ENCODE measurements at regions not wholly inside any gene's neighbourhood (a gene's known extent, or its start where the extent isn't known, plus 50 kb on each side); places are given as distances from the start of the nearest gene placed in this dataset.

- DNase-seq (ENCODE audit: low read depth) = no peak
These were observed 245.3 kb downstream of the HACE1 start for GRCh38 chr6:104614394-104614793.

- peak; percentile 74 for DNase-seq (ENCODE audit: low read depth)
These were observed 246.2 kb downstream of the HACE1 start for GRCh38 chr6:104613416-104614001.

- DNase-seq (ENCODE audit: low read depth) = no peak
These were observed 247.2 kb downstream of the HACE1 start for GRCh38 chr6:104612541-104612940.

DNA sequence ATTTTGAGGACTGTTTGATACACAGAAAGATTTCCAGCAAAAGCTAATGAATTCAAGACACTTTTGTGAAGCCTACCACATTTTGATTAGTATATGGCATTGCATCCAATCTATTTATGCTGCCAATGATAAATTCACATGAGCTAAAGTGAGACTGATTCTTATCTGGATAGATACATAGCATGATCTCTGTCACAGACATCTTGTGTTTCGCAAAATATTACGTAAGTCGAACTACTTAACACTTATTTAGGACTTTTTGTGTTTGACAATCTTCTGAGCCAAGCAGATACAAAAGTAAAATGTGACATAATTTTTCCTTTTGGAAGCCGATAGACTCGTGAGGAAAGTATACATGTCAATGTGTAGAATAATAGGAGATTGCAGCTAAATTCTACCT lies 251.6 kb downstream of the HACE1 start:
- DNase-seq (ENCODE audit: low read depth) = no peak

DNA sequence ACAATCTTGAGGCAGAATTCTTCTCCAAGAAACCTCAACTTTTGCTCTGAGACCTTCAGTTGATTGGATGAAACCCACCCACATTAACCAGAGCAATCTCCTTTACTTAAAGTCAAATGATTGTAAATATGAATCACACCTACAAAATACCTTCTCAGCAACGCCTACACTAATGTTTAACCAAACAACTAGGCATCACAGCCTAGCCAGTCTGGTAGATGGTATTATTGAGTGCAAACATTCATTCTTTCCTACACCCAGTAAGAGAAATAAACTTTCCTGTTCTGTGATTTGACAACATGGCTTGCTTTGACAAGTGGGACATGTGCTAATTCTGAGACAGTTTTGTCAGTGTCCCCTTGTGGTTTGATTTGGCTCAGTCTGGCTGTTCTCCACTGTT lies 252.2 kb downstream of the HACE1 start:
- no peak for DNase-seq (ENCODE audit: low read depth)

DNA sequence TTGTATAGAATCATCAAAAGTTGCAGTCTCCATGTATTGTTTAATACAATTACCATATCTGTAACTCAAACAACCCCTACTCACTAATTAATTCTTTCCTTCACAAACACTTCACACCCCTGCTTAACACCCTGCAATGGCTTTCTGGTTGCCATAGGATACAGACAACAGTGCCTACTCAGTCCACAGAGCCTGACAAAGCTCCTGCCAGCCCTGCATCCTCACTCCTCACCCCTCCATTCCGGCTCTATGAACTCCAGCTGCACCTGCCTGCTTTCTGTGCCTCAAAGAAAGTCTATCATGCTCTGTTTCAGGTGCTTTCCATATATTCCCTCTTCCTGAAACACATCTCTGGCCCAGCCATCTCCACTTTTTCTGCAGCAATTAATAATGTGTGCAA lies 253.4 kb downstream of the HACE1 start:
- DNase-seq (ENCODE audit: low read depth) = no peak

GRCh38 chr6:104604685-104605084 lies 255.0 kb downstream of the HACE1 start:
- no peak for DNase-seq (ENCODE audit: low read depth)

GRCh38 chr6:104603108-104603745 lies 256.5 kb downstream of the HACE1 start:
- no peak for DNase-seq (ENCODE audit: low read depth)

DNA sequence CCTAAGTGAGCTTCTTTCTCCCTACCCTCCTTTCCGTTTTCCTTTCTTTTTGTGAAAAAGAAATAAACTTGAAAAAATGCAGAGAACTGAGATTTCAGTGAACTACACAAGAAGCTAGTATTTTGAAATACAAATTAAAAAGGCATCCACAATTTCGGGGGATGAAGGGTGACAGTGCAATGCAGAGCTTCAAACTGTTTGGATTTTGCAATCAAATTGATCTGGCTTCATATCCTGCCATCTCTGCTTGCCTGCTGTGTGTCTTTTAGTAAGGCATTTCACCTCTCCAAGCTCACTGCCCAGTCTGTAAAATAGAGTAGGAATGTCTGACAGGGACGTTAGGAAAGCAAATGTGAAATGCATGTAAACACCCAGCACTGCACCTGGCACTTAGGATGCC lies 258.0 kb downstream of the HACE1 start:
- no peak for DNase-seq (ENCODE audit: low read depth)

GRCh38 chr6:104601131-104601651 lies 258.5 kb downstream of the HACE1 start:
- peak; percentile 46 for DNase-seq (ENCODE audit: low read depth)

DNA sequence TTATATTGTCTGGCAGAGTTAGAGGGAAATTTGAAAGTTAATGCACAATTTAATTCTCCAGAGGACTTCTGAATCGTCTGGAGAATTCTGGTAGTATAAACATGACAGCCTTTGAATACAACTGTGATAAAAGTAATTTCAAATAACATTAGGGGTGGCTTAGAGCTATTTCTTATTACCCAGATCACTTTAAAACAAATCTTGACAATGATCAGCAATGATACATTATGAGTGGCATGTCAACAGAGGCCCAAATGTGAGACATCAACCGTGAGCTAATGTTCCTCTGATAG lies 259.1 kb downstream of the HACE1 start:
- no peak for DNase-seq (ENCODE audit: low read depth)

DNA sequence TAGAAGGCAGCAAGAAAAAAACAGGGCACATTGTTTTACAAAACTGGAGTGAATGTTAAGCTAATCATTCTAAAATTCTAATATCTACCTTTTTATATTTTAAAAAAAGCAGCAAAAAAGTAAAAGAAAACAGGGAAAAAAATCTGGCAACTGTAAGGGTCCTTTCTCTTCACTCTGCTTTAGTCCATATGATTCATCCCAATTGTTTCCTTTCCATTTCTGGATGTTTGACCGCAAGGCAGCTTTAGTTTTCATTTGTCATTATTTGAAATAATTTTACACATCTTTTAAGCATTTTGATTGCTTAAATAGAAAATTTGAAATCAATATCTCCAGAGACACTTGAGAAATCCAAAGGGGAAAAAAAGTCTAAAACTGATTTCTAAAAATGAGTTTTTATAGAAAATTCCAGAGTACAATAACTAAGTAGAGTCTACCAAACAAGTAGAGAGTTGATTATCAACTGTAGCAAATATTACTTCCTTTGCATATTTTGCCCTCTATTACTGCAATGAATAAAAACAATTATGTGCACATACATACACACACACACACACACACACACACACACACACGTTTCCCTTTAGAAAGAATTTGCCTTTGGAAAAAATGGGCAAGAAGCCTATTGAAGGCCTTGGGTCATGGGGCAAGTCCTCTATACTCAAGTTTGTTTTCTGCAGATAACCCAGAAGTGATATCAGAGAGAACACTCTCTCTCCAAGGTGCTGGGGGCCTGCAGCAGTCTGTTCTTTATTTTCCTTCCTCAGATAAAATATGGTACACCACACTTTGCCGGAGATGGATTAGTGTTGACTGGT lies 259.7 kb downstream of the HACE1 start:
- peak; percentile 10 for DNase-seq (ENCODE audit: low read depth)

GRCh38 chr6:104597541-104598050 lies 262.1 kb downstream of the HACE1 start:
- DNase-seq (ENCODE audit: low read depth) = peak; percentile 47

GRCh38 chr6:104596091-104596490 lies 263.6 kb downstream of the HACE1 start:
- no peak for DNase-seq (ENCODE audit: low read depth)

DNA sequence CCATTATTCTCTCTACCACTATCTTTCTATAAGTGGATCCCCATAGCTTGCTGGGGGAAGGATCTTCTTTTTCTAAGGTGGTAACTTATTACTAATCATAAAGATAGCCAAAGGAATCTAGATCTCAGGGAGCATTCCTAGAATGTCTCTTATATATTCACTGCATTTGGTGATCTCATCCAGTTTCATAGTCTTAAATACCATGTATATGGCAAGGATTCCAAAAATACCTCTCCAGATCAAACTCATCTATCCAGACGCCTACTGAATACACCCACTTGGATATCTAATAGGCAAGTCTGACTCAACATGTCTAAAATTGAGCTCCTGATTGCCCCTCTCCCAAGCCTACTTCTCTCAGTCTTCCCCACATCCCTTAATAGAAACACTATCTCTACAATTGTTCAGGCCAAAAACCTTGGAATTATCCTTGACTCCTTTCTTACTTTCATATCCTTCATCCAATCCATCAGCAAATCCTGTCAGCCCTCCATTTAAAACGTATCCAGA lies 264.4 kb downstream of the HACE1 start:
- DNase-seq (ENCODE audit: low read depth) = no peak

DNA sequence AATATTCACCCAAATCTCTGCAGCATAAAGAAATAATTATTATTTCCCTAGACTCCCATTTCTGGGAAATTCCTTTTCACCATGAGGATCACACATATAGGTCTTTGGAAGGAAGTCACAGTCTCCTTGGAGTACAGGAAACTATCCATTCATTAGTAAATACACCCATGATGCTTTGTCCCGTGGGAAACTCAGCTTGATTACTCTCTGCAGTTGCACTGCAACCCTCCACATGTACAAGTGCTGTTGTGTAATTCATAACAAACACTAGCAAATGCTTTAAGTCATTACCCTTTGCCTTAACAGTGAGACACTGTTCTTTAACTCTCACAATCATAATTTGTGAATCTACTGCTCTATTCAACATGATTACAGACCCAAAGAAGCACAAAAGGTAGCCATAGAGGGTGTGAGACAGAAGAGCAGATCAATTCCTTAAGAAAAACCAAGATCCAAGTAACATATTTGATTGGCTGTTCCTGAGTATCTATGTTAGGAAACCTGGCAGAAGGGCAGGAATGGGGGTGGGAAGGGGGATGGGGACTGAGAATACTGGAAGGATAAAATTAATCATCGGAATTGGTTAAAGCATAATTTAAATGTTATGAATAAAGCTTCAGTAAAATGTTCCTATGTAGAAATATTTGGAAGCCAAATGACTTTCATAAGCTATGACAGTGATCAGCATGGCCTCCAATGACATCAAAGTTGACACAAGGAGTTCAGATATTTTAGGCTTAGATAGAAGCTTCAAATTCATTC lies 268.0 kb downstream of the HACE1 start:
- peak; percentile 81 for DNase-seq (ENCODE audit: low read depth)

DNA sequence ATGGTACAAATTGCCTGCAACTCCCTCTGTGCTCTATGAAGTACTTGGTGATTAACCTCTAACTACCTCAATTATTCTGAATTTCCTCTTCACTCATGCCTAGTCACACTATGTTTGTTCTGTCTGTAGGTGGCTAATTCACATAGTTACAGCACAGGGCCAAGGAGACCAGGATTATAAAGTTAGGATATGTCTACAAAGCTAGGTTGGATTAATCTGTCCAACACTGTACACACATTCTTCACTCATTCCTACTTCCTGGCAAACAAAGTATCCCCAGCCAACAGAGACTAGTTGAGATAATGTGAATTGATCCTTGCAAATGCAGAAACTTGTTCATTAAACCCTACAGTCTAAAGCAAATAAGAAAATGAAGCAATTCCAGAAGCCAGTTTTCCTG lies 269.8 kb downstream of the HACE1 start:
- no peak for DNase-seq (ENCODE audit: low read depth)

- no peak for DNase-seq (ENCODE audit: low read depth)
These were observed 274.1 kb downstream of the HACE1 start for GRCh38 chr6:104585646-104586045.

DNA sequence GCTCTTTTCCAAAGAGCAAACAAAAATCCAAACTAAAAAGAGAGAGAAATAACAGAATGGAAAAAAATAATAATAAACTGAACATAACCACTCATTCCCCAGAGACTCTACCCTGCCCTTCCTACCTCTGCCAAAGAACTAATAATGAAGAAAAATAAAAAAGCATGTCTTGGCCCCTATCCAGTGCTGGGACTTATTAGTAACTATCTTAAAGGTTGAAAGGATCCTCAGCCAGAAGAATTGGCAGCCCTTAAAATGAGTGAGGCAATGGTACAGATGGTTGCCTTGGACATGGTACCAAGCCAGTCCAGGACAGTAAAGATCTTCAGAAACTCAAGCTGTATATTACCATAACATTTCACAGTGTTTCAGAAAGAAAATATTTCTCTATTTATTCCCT lies 279.3 kb downstream of the HACE1 start:
- no peak for DNase-seq (ENCODE audit: low read depth)

DNA sequence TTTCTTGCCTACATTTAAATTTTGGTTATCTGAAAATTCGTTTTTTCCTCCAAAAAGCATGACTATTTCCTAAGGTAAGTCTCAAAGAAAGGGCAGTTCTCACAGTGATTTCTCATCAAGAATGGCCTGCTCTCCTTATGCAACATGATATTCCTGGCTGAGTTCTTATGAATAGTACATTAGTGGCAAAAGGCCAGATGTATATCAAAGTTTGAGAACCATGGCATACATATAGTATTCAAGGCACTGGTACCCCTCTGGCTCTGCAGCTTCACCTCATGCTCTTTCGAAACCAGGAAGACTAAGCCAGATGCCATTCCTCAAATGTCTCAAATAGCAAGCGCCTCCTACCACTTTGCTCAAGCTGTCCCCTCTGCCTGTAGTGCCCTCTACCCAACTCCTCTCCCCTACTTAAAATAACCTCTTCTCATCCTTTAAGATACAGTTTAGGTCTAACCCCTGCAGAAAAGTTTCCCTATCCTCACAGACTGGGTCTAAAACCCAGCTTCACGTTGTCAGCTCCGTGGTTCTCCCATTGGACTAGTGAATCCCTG lies 280.3 kb downstream of the HACE1 start:
- DNase-seq (ENCODE audit: low read depth) = peak; percentile 9

GRCh38 chr6:104575536-104575935 lies 284.2 kb downstream of the HACE1 start:
- no peak for DNase-seq (ENCODE audit: low read depth)
